ENCODE measurements at regions not wholly inside any gene's neighbourhood (a gene's known extent, or its start where the extent isn't known, plus 50 kb on each side); places are given as distances from the start of the nearest gene placed in this dataset.

- H3K4me3 Mint-ChIP-seq, result no peak overlapping the region
- ChIA-PET CTCF (no interaction called here), POLR2A (no interaction called here)
- Histone ChIP-seq H3K9ac (ENCODE audit: low read length) (no peak overlapping the region), H2AFZ (ENCODE audit: insufficient read depth, low read depth, low read length, poor library complexity, severe bottlenecking) (no peak overlapping the region), H3K4me3 (ENCODE audit: control extremely low read depth in 1 of 5, extremely low read depth in 1 of 5, insufficient read depth in 1 of 5, low read depth in 2 of 5, low read length in 4 of 5) (no peak overlapping the region), H3K27me3 (replicated peaks in 1 of 4; ENCODE audit: control extremely low read depth in 1 of 4, control insufficient read depth in 3 of 4, insufficient read depth in 4 of 4, low read length in 3 of 4) (no peaks in the 10 kb centered on the region), H3K4me1 (ENCODE audit: control insufficient read depth in 2 of 2, insufficient read depth in 2 of 2, low read length in 2 of 2) (no peaks in the 10 kb centered on the region), H3K27ac (ENCODE audit: low read length in 2 of 2) (no peak overlapping the region), H3K79me2 (ENCODE audit: control insufficient read depth, insufficient read depth, low read length) (no peaks in the 10 kb centered on the region), H4K20me1 (ENCODE audit: control insufficient read depth, insufficient read depth, low read length, poor library complexity, severe bottlenecking) (no peaks in the 10 kb centered on the region), H3K4me2 (replicated peaks; ENCODE audit: low read depth, low read length, poor library complexity, severe bottlenecking) (no peak overlapping the region), H3K9me3 (ENCODE audit: control extremely low read depth in 1 of 3, control insufficient read depth in 2 of 3, insufficient read depth in 1 of 3, low read length in 2 of 3) (peaks cover 0 to 3% (median 0%) of the 10 kb centered on the region in 3 donors), H3K36me3 (replicated peaks in 1 of 2; ENCODE audit: control extremely low read depth in 1 of 2, control insufficient read depth in 1 of 2, extremely low read depth in 1 of 2, insufficient read depth in 2 of 2, low read length in 1 of 2) (no peaks in the 10 kb centered on the region)
- 92% methylated on average over 13 of the region's 14 CpGs for WGBS (ENCODE audit: insufficient coverage)
- peaks cover 3% of the 10 kb centered on the region for H3K27me3 Mint-ChIP-seq
- H3K9me3 Mint-ChIP-seq (ENCODE audit: insufficient read depth), result no peaks in the 10 kb centered on the region
- ATAC-seq (ENCODE audit: low read depth) (no peak), DNase-seq (no peak)
- TF ChIP-seq CTCF (IDR thresholded peaks at IDR 0.05), result no peak
- TF ChIP-seq EZH2 (IDR thresholded peaks at IDR 0.05; ENCODE audit: borderline replicate concordance, insufficient read depth, low read depth, low read length, poor library complexity, severe bottlenecking), result no peak
- no peaks in the 10 kb centered on the region for H3K4me1 Mint-ChIP-seq
- intact Hi-C loops (cut with micrococcal nuclease), result no loop called here
- no peak overlapping the region for H3K27ac Mint-ChIP-seq
Observed at GRCh38 chr10:71078454-71079145, 133.8 kb upstream of the UNC5B start.

GRCh38 chr10:71079761-71080380 is 132.5 kb upstream of the UNC5B start:
- Histone ChIP-seq H3K4me1 (ENCODE audit: control insufficient read depth in 2 of 2, insufficient read depth in 2 of 2, low read length in 2 of 2) (no peaks in the 10 kb centered on the region), H3K4me2 (replicated peaks; ENCODE audit: low read depth, low read length, poor library complexity, severe bottlenecking) (no peak overlapping the region), H3K27me3 (replicated peaks in 1 of 4; ENCODE audit: control extremely low read depth in 1 of 4, control insufficient read depth in 3 of 4, insufficient read depth in 4 of 4, low read length in 3 of 4) (no peaks in the 10 kb centered on the region), H3K36me3 (replicated peaks in 1 of 2; ENCODE audit: control extremely low read depth in 1 of 2, control insufficient read depth in 1 of 2, extremely low read depth in 1 of 2, insufficient read depth in 2 of 2, low read length in 1 of 2) (no peaks in the 10 kb centered on the region), H3K4me3 (ENCODE audit: control extremely low read depth in 1 of 5, extremely low read depth in 1 of 5, insufficient read depth in 1 of 5, low read depth in 2 of 5, low read length in 4 of 5) (no peak overlapping the region), H3K79me2 (ENCODE audit: control insufficient read depth, insufficient read depth, low read length) (no peaks in the 10 kb centered on the region), H3K9ac (ENCODE audit: low read length) (no peak overlapping the region), H2AFZ (ENCODE audit: insufficient read depth, low read depth, low read length, poor library complexity, severe bottlenecking) (no peak overlapping the region), H3K27ac (ENCODE audit: low read length in 2 of 2) (no peak overlapping the region), H4K20me1 (ENCODE audit: control insufficient read depth, insufficient read depth, low read length, poor library complexity, severe bottlenecking) (no peaks in the 10 kb centered on the region), H3K9me3 (ENCODE audit: control extremely low read depth in 1 of 3, control insufficient read depth in 2 of 3, insufficient read depth in 1 of 3, low read length in 2 of 3) (peaks cover 0 to 3% (median 0%) of the 10 kb centered on the region in 3 donors)
- DNase-seq (no peak), ATAC-seq (ENCODE audit: low read depth) (no peak)
- 87% methylated on average over 9 of the region's 12 CpGs for WGBS (ENCODE audit: insufficient coverage)
- H3K4me3 Mint-ChIP-seq, result no peak overlapping the region
- no peaks in the 10 kb centered on the region for H3K4me1 Mint-ChIP-seq
- no peak overlapping the region for H3K27ac Mint-ChIP-seq
- H3K9me3 Mint-ChIP-seq (ENCODE audit: insufficient read depth), result no peaks in the 10 kb centered on the region
- CTCF ChIA-PET, result no interaction called here
- H3K27me3 Mint-ChIP-seq, result peaks cover 3% of the 10 kb centered on the region
- TF ChIP-seq CTCF (IDR thresholded peaks at IDR 0.05) (no peak), EZH2 (IDR thresholded peaks at IDR 0.05; ENCODE audit: borderline replicate concordance, insufficient read depth, low read depth, low read length, poor library complexity, severe bottlenecking) (no peak)
- POLR2A ChIA-PET, result no interaction called here
- intact Hi-C loops (cut with micrococcal nuclease), result no loop called here
